ENCODE measurements at regions not wholly inside any gene's neighbourhood (a gene's known extent, or its start where the extent isn't known, plus 50 kb on each side); places are given as distances from the start of the nearest gene placed in this dataset.
"Not testable (repeated sequence)": the region's sequence is repeated elsewhere in the genome, so short reads cannot be mapped to it uniquely, and the experiment has no call there.

DNA sequence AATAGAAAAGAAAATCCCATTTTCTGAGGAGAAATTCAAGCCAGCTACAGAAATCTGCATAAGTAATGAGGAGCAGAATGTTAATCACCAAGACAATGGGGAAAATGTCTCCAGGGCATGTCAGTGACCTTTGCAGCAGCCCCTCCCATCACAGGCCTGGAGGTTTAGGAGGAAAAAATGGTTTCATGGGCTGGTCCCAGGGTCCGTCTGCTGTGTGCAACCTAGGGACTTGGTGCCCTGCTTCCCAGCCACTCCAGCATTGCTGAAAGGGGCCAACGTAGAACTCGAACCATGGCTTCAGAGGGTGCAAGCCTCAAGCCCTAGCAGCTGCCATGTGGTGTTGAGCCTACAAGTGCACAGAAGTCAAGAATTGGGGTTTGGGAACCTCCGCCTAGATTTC lies 116.8 kb downstream of the ENC1 start:
- DNase-seq; H3K36me3 Mint-ChIP-seq; H3K27me3 Mint-ChIP-seq; ATAC-seq; H3K4me3 Mint-ChIP-seq; H3K4me1 Mint-ChIP-seq; CTCF ChIA-PET; H3K27ac Mint-ChIP-seq; H3K9me3 Mint-ChIP-seq (ENCODE audit: low read depth): not testable (repeated sequence)

- H3K4me3 Mint-ChIP-seq; H3K9me3 Mint-ChIP-seq (ENCODE audit: low read depth); H3K4me1 Mint-ChIP-seq; ATAC-seq; CTCF ChIA-PET; H3K27me3 Mint-ChIP-seq; H3K36me3 Mint-ChIP-seq; DNase-seq; H3K27ac Mint-ChIP-seq: not testable (repeated sequence)
Observed at GRCh38 chr5:74522838-74523237, 117.7 kb downstream of the ENC1 start.

DNA sequence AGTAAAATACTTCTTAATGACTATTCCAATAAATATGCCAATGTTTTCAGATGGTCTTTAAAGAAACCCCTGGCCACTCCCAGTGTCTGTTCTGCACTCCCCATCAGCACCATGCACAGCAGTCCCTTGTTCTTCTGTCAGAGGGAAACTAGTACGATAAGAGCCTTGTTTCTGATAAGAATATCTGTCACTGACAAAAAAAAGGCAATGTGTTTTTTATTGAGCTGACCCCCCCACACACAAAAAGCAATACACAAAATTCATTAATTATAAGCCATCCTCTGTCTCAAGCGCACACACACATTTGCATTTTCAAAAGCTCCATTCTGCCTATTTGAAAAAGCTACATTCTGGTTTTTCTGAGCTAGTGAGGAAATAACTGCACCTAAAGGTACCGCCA lies 119.1 kb downstream of the ENC1 start:
- H3K4me1 Mint-ChIP-seq = no peaks in the 10 kb centered on the region
- CTCF ChIA-PET = no interaction called here
- no peak overlapping the region for H3K27ac Mint-ChIP-seq
- no peak overlapping the region for H3K4me3 Mint-ChIP-seq
- H3K27me3 Mint-ChIP-seq = peaks cover 6% of the 10 kb centered on the region
- H3K36me3 Mint-ChIP-seq = peaks cover 1% of the 10 kb centered on the region
- peaks cover 10% of the 10 kb centered on the region for H3K9me3 Mint-ChIP-seq (ENCODE audit: low read depth)
- DNase-seq (no peak), ATAC-seq (no peak)

DNA sequence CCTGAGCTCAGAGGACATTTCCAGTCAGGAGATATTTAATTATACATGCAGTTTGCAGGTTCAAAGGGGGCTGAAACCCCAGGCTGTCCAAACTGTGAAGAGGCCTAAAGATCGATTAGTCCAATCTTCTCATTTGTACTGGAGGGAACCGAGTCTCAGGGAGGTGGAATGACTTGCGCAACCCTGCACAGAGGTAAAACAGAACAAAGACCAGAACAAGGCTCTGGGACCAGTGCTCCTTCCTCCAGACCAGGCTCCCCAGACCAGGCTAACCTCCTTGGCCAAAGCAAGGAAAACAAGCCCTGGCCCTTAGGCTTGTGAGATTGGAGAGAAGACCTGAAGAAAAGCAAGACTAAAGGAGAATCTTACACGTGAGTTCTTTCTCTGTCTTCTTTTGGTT lies 120.8 kb downstream of the ENC1 start:
- H3K4me1 Mint-ChIP-seq = no peaks in the 10 kb centered on the region
- H3K4me3 Mint-ChIP-seq = no peak overlapping the region
- no peak overlapping the region for H3K27ac Mint-ChIP-seq
- CTCF ChIA-PET = no interaction called here
- no peak for ATAC-seq
- H3K36me3 Mint-ChIP-seq = no peaks in the 10 kb centered on the region
- H3K9me3 Mint-ChIP-seq (ENCODE audit: low read depth) = peaks cover 7% of the 10 kb centered on the region
- DNase-seq = no peak
- H3K27me3 Mint-ChIP-seq = peaks cover 19% of the 10 kb centered on the region

DNA sequence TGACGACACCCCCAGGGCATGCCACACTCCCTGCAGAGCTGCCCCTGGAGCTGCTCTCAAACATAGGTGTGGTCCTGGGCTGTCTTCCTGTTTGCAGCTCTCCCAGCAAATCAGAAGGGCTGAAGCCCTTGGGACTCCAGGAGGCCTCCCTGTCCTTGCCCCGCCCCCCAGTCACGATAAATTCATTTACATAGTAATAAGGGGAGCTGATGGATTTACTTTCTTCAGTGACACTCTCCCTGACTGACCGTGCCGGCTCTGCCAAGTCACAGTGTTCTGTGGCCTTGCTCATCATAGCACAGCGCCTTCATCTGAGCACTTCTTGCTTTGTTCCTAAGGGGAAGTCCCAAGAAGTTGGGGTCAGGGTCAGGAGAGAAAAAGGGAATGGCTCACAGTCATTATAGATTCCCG lies 121.4 kb downstream of the ENC1 start:
- H3K4me1 Mint-ChIP-seq = no peaks in the 10 kb centered on the region
- no peaks in the 10 kb centered on the region for H3K36me3 Mint-ChIP-seq
- peaks cover 6% of the 10 kb centered on the region for H3K9me3 Mint-ChIP-seq (ENCODE audit: low read depth)
- H3K4me3 Mint-ChIP-seq = no peak overlapping the region
- no peak overlapping the region for H3K27ac Mint-ChIP-seq
- peaks cover 22% of the 10 kb centered on the region for H3K27me3 Mint-ChIP-seq
- CTCF ChIA-PET = no interaction called here
- DNase-seq (no peak), ATAC-seq (no peak)

DNA sequence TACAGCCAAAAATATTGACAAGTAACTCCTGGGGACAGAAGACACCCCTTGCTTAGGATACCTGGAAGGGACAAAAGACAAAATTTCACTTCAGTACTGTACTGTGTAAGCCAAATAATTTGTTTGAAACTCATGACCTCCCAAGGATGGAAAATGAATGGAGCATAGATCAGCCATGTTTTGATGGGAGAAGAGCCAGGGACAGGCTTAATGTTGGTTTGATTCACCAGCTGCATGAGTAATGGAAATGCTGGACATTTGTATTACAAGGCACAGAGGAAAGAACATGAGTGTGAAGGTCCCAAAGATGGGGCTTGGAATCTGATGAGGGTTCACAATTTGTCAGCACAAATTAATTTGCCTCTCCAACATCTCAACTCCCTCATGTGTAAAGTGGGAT lies 122.8 kb downstream of the ENC1 start:
- Mint-ChIP-seq H3K27ac (no peak overlapping the region), H3K4me1 (no peaks in the 10 kb centered on the region), H3K36me3 (no peaks in the 10 kb centered on the region), H3K27me3 (peaks cover 30% of the 10 kb centered on the region), H3K4me3 (no peak overlapping the region), H3K9me3 (ENCODE audit: low read depth) (no peaks in the 10 kb centered on the region)
- no peak for DNase-seq
- CTCF ChIA-PET = interaction anchor here (0.7 kb wide), 1 partner anchor 12 kb away, joined by 3 read pairs; no protein-coding TSS in a partner anchor
- no peak for ATAC-seq

DNA sequence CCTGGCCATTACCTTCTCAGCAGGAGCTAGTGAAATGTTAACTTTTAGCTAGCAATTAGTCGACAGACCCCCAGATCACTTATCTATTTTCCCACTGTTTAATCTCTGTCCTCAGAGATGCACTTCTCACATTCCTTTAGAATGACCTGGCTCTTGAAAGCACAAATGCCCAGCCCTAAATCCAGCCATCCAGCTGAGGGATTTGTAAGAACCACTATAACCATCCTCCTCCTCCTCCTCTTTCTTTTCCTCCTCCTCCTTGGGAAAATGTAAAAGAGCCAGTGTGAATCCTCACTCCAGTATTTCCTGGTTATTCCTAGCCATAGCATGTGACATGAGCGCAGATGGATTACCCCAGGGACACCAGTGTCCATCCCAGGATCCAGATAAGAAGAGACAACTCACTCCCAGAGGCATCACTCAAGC lies 124.3 kb downstream of the ENC1 start:
- H3K9me3 Mint-ChIP-seq (ENCODE audit: low read depth) = no peaks in the 10 kb centered on the region
- H3K4me1 Mint-ChIP-seq = no peaks in the 10 kb centered on the region
- peaks cover 32% of the 10 kb centered on the region for H3K27me3 Mint-ChIP-seq
- ATAC-seq (no peak), DNase-seq (no peak)
- H3K4me3 Mint-ChIP-seq = no peak overlapping the region
- CTCF ChIA-PET = no interaction called here
- no peaks in the 10 kb centered on the region for H3K36me3 Mint-ChIP-seq
- H3K27ac Mint-ChIP-seq = no peak overlapping the region

- H3K36me3 Mint-ChIP-seq = no peaks in the 10 kb centered on the region
- H3K27me3 Mint-ChIP-seq = peaks cover 32% of the 10 kb centered on the region
- H3K27ac Mint-ChIP-seq = no peak overlapping the region
- DNase-seq (no peak), ATAC-seq (no peak)
- CTCF ChIA-PET = no interaction called here
- H3K4me1 Mint-ChIP-seq = no peaks in the 10 kb centered on the region
- H3K4me3 Mint-ChIP-seq = no peak overlapping the region
- no peaks in the 10 kb centered on the region for H3K9me3 Mint-ChIP-seq (ENCODE audit: low read depth)
Observed at GRCh38 chr5:74514888-74515551, 125.5 kb downstream of the ENC1 start.

- CTCF ChIA-PET; H3K27ac Mint-ChIP-seq; H3K4me1 Mint-ChIP-seq; ATAC-seq; DNase-seq; H3K36me3 Mint-ChIP-seq; H3K9me3 Mint-ChIP-seq (ENCODE audit: low read depth); H3K4me3 Mint-ChIP-seq: not testable (repeated sequence)
- peaks cover 29% of the 10 kb centered on the region for H3K27me3 Mint-ChIP-seq
Observed at GRCh38 chr5:74511770-74512169, 128.8 kb downstream of the ENC1 start.

- CTCF ChIA-PET = no interaction called here
- Mint-ChIP-seq H3K4me1 (no peaks in the 10 kb centered on the region), H3K4me3 (no peak overlapping the region), H3K27me3 (peaks cover 24% of the 10 kb centered on the region), H3K36me3 (no peaks in the 10 kb centered on the region), H3K9me3 (ENCODE audit: low read depth) (no peaks in the 10 kb centered on the region), H3K27ac (no peak overlapping the region)
- DNase-seq (no peak), ATAC-seq (no peak)
Observed at GRCh38 chr5:74510476-74511075, 130.0 kb downstream of the ENC1 start.

DNA sequence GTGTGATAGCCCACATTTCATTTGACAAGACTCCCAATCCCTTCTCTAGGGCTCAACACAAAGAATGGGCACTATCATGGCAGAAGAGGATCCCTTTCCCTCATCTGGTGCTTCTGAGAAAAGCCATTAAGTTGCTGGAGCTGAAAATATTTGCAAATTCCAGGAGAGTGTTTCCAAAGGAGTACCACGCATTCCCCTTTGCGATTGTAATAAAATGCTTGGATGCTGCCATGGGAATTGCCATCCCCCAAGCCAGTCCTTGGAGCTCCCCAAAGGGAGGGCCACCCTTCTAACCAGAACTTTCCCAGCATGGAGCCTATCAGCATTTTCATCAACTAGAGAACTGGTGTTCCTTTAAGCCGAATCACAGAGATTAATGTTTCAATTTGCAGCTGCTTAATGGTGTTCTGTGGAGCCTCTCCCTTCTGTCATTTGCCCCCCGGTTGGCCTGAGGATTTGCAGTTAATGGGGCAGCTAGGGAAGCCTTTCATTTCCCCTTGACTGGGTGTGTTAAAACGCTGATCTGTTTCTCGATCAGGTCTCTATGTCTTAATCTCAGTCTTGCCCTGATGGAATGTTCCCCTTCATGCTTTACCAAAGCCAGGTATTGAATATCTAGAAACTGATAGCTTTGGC lies 133.0 kb downstream of the ENC1 start:
- H3K4me3 Mint-ChIP-seq = no peak overlapping the region
- CTCF ChIA-PET = no interaction called here
- H3K9me3 Mint-ChIP-seq (ENCODE audit: low read depth) = no peaks in the 10 kb centered on the region
- H3K27ac Mint-ChIP-seq = no peak overlapping the region
- H3K27me3 Mint-ChIP-seq = peaks cover 6% of the 10 kb centered on the region
- DNase-seq (no peak), ATAC-seq (no peak)
- H3K4me1 Mint-ChIP-seq = no peaks in the 10 kb centered on the region
- H3K36me3 Mint-ChIP-seq = no peaks in the 10 kb centered on the region

DNA sequence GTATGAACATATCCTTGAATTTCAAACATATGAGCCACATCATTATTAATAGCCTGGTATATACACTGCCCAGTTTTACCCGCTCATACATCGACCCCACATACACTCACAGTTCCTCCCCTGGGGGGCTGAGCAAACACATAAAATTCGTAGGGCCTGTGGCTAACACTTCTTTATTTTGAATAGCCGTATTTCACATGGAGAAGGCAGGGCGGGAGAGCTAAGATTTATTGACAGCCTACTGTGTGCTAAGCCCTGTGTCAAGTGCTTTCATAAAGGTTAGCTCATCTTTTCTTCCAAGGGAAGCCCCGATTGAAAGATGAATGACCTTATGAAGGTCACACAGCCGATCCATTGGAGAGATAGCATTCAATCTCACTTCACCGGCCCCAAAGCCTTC lies 134.4 kb downstream of the ENC1 start:
- DNase-seq = no peak
- Mint-ChIP-seq H3K27me3 (no peaks in the 10 kb centered on the region), H3K27ac (no peak overlapping the region), H3K36me3 (no peaks in the 10 kb centered on the region), H3K9me3 (ENCODE audit: low read depth) (no peaks in the 10 kb centered on the region), H3K4me3 (no peak overlapping the region), H3K4me1 (no peaks in the 10 kb centered on the region)
- no peak for ATAC-seq
- CTCF ChIA-PET = interaction anchor here (0.7 kb wide), 1 partner anchor 12 kb away, joined by 3 read pairs; no protein-coding TSS in a partner anchor

- DNase-seq (no peak), ATAC-seq (no peak)
- Mint-ChIP-seq H3K36me3 (no peaks in the 10 kb centered on the region), H3K9me3 (ENCODE audit: low read depth) (no peaks in the 10 kb centered on the region), H3K27ac (no peak overlapping the region), H3K4me1 (no peaks in the 10 kb centered on the region), H3K4me3 (no peak overlapping the region), H3K27me3 (peaks cover 5% of the 10 kb centered on the region)
- CTCF ChIA-PET = no interaction called here
Observed at GRCh38 chr5:74504463-74504862, 136.1 kb downstream of the ENC1 start.

- no peaks in the 10 kb centered on the region for H3K9me3 Mint-ChIP-seq (ENCODE audit: low read depth)
- ATAC-seq = no peak
- no peak overlapping the region for H3K4me3 Mint-ChIP-seq
- no peaks in the 10 kb centered on the region for H3K4me1 Mint-ChIP-seq
- no peak overlapping the region for H3K27ac Mint-ChIP-seq
- H3K27me3 Mint-ChIP-seq = peaks cover 9% of the 10 kb centered on the region
- DNase-seq = no peak
- H3K36me3 Mint-ChIP-seq = no peaks in the 10 kb centered on the region
- CTCF ChIA-PET = no interaction called here
Observed at GRCh38 chr5:74502479-74502950, 138.0 kb downstream of the ENC1 start.

Measured in activated CD8-positive, alpha-beta memory T cell treated with anti-CD3 and anti-CD28 coated beads, Interleukin-2, amount 10 ng/mL, durations not matched to agents 7 days and 5 days (primary cell).